ENCODE measurements at regions not wholly inside any gene's neighbourhood (a gene's known extent, or its start where the extent isn't known, plus 50 kb on each side); places are given as distances from the start of the nearest gene placed in this dataset.

GRCh38 chr13:80123945-80124344 lies 217.0 kb downstream of the SPRY2 start:
- DNase-seq: no peak

DNA sequence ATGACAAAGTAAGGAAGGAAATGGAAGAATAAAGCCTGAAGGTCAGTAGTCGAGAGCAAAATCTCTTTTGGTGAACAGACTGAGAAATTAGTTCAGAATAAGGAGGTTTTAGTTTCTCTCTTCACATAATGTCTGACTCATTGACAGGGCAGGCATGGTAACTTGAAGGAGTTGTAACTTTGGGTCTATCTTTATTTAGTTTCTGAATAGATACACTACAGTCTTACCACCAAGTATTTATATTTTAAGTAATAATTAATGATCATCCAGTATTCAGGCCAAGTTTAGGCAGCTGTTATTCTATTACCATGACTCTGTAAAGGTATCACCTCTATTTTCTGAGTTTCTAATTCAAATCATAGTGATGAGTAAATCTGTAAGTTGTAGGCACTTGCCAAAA lies 219.9 kb downstream of the SPRY2 start:
- DNase-seq: no peak

- no peak for DNase-seq
Measured at GRCh38 chr13:80118506-80118905, 222.4 kb downstream of the SPRY2 start.

DNA sequence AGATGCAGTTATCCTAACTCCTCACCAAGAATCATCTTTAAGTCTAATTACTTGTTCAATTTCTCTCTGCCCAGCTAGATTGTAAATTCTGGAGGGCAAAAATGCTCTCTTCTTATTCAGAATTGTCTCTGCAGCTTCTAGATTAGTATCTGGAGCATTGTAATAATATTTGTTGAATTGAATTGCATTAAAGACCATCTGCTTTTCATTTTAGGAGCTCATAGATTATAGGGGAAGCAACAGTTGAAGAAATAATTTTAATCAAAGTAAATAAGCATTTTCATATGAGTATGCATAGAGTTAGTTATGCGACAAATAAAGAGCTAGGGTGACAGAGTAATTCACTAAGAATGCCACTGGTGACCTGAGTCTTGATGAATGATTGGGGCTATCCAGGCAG lies 222.8 kb downstream of the SPRY2 start:
- DNase-seq: no peak

- no peak for DNase-seq
Measured at GRCh38 chr13:80117515-80117914, 223.4 kb downstream of the SPRY2 start.

DNA sequence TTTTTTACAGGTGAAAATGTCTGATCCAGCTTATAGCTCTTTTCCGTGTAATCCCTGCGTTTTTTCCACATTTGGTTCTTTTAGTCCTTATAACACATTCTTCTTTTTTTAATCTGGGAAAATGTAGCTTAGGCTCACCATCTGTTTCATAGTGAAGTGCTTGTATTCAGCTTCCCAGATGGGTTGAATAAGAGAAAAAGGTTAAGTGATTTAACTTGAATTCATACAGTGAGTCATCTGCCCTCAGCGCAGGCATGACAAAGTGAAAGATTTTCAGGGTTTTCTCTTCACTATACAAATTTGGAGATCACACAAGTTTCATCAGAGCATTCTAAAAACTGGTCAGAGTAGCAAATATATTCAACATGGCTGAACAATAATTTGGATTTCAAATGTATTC lies 224.8 kb downstream of the SPRY2 start:
- no peak for DNase-seq

DNA sequence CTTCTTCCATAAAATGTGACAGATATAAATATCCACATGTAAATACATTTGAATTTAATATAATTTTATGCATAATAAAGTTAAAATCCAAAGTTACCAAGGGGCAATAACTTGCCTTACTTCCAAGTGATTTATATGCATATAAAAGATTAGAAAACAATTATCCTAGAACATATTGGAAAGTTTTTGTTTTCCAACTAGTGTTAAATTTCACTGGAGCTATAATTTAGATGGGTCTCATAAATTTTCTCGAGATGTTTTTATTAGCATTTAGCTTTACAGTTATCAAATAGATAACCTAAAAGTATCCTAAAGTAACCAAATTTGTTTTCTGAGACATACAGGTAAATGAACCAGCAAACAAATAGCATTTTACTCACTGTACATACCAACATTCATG lies 225.3 kb downstream of the SPRY2 start:
- no peak for DNase-seq

- no peak for DNase-seq
Measured at GRCh38 chr13:80113714-80114454, 227.0 kb downstream of the SPRY2 start.

DNA sequence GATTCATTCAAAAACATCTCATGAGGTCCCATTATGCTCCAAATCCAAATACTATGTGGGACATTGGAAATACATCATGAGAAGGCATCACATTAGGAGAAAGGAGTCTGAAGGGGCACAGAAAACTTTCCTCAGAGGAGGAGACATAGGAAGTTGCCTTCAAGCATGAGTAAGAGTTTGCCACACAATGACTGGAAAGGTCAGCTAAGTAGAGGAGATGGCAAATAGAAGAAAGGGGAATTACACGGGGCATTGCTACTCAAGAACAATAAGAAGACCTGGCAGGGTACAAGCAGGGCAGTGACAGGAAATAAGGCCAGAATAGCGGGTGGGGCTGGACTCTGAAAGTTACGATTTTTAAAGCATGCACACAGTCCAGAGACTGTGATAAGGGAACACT lies 231.6 kb downstream of the SPRY2 start:
- no peak for DNase-seq

- DNase-seq: no peak
Measured at GRCh38 chr13:80105350-80105749, 235.6 kb downstream of the SPRY2 start.

DNA sequence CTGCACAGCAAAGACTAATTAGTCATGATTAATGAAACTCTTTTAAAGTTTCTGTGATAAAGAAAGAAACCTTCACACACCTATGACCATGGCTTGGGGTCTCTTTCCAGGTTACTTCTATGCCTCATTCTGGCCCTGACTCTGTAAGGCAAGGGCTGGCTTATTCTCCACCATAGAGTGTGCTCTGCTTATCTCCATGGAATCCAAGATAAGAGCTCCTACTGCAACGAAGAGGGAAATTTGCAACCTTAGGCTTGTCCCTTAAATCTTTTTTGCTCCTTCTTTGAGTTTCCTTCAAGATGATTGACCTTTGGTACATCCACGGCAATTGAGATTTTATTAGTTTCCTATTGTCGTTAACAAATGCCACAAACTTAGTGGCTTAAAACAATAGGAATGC lies 239.9 kb downstream of the SPRY2 start:
- no peak for DNase-seq

GRCh38 chr13:80100636-80101035 lies 240.3 kb downstream of the SPRY2 start:
- no peak for DNase-seq

- no peak for DNase-seq
Measured at GRCh38 chr13:80097561-80097960, 243.4 kb downstream of the SPRY2 start.

DNA sequence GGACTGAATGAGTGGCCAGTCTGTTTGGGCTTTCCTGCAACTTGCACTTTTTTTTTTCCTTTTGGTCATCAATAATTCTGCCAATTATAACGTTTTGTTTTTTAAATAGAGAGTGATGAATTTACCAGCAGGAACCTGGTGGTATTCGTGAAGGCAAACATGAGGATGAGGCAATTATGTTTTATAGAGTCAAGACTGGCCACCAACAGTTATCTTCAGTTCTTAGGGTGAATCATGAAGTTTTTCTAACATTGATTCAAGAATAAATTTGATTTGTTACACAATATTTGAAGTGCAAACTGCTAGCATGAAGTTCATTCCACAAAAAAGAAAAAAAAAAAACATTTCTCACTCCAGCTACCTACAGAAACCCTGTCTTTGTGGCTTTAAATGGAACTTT lies 244.5 kb downstream of the SPRY2 start:
- no peak for DNase-seq

DNA sequence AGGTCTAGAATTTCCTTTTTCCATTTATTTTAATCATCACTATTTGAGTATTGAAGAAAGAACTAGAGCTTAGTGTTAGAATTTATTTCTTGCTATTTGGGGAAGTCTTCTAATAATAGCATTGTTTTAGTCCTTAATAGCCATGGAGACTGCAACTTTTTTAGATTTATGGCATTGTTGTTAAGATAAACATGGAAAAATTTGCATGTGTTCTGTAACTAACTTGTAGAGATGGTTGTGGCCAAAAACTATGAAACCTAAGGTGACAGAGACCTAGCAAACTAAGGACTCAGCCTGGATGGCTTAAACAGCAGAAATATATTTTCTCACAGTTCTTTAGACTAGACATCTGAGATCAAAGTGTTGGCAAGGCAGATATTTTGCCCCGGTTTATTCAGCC lies 246.4 kb downstream of the SPRY2 start:
- no peak for DNase-seq

GRCh38 chr13:80093888-80094287 lies 247.0 kb downstream of the SPRY2 start:
- DNase-seq: no peak

GRCh38 chr13:80086304-80086721 lies 254.6 kb downstream of the SPRY2 start:
- no peak for DNase-seq

DNA sequence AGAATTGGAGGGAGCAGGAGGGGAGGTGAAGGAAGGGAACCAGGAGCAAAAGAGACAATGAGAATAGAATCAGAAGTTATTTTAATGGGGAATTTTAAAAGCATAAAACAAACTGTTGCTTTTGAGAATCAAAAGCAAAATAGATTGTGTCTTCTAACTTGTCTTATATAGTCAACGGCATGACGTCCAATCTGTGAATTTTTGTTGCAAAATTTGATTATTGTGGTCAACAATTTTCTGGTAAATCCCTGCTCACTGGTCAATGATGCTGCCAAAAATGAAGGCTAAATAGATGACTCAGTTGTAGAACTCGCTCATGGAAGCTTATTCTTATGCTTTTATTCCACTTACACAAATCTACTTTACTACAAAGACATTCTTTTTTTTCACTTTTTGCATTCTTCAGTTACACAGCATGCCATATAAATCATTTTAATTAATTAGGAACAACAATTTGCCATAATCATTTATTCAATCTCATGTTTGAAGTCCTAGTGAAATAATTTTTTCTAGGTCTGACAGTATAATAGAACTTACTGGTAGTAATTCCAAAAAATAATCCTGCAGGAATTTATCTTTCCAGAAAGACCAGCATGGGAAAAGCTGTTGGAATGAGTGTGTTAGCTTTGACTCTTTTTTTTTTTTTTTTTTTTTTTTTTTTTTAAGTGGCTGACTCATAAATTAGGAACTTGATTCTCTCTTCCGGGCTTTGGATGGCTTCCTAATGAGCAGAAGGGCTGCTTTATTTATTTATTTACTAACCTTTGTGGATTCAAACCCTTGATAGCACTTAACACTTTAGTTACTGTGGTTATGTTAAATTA lies 256.9 kb downstream of the SPRY2 start:
- DNase-seq: peak; percentile 28

- no peak for DNase-seq
Measured at GRCh38 chr13:80083081-80083852, 257.7 kb downstream of the SPRY2 start.

DNA sequence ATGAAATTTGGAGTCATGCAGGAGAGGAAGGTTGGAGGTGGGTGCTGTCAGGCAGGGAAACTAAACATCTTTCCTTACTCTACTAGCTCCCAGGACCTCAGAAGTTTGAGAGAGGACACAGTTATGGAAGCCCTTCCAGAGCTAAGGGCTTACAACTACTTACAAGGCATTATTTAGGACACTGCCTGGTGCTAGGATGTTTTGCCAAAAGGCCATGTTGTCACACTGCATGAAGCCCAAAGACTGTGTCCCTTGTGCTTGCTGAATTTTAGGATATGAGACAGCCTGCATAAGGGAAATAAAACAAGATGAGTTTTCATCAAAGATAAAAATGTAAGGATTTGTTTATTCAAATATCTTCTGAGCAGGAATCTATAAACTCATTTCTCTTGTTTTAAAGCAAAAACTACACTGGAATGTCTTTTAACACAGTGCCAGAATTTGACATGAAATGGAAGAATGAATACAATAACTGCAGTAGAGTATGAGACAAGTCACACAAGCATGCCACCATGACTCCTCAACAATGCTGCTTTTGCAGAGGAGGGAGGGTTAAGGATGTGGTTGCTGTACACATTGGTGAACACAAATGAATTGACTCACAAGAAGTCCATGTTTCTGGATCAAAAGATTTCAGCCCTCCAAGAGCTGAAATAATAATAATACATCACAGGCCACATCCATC lies 258.4 kb downstream of the SPRY2 start:
- no peak for DNase-seq

- DNase-seq: no peak
Measured at GRCh38 chr13:80074811-80075210, 266.1 kb downstream of the SPRY2 start.

DNA sequence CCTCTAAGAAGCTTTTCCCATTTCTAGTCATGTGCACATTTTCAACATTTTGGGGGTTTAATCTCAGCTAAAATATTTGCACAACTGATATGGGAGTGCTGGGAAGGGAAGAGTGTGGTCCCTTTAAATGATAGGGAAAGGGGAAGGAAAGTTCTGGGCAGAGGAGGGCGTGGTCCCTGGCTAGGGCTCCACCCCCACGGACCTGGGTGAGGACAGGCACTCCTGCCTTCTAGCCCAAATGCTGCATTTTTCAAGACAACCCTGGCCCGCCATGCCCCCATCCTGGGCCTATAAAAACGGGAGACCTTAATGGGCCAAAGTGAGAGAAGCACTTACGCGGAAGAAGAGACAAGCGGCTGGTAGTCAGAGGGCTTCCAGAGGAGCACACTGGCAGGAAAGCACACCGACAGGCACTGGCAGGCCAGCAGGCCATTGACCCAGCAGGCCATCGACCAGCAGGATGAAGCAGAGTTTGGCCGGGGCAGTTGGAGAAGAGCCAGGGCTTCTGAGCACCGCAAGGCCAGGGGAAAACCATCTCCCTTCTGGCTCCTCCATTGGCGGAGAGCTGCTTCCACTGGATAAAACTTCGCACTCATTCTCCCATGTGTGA lies 266.7 kb downstream of the SPRY2 start:
- no peak for DNase-seq

DNA sequence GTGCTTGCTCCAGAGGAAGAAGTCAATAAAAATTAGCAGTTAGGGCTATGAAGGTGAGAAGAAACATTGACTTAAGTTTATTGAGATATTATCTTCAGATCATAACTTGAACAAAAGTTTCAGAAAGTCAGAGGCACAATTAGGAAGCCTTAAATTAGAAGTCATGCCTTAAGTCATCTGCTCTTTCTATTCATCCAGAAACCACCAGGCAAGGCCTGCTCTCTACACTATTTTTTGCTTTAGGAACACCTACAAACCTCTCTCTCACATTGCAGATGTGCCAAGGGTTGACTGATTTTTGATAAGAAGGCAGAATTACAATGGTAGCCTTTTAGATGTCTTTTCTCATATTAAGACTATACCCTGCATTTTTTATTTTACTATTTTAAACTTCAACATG lies 268.7 kb downstream of the SPRY2 start:
- DNase-seq: no peak
